Body of pancreas (tissue), 4 donors: ENCODE measurements at regions not wholly inside any gene's neighbourhood (a gene's known extent, or its start where the extent isn't known, plus 50 kb on each side); places are given as distances from the start of the nearest gene placed in this dataset.

Experiments
- POLR2A ChIP-seq, 3 donors: fragments of 450-650 bp; IDR thresholded peaks; one replicate each; pipeline ENCODE4 v1.6.1; 2016; ENCODE audit warnings: antibody characterized with exemption in 3 of 3, mild to moderate bottlenecking in 2 of 3
- TF ChIP-seq, protein P1 (sequence below), 7 experiments: fragments of 450-650 bp in 4 of 7; fragments of 200-600 bp in 3 of 7; sonication (generic) in 3 of 7; IDR thresholded peaks; one replicate each; pipeline ENCODE4 v1.5.1; 2016 to 2019; ENCODE audit warnings: antibody characterized with exemption in 7 of 7

DNA sequence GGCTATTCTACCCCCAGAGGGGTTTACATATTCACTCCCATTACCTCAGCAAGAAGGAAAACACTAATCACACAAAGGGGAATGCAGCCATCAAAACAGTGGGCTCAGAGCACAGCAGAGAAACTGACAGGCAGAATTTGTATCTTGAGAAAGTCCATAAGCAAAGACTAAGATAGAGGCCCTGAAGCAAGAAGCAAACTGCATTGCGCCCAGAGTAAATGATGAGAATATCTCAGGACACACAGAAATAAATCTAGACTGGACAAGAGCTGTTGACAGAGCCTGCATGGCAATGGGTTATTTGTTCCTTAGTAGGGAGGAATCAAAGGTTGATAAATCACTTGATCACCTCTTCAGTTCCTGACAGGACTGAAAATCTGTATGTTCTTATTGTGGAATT is 440.7 kb upstream of the CELF2 start:
- TF ChIP-seq, protein P1, sequence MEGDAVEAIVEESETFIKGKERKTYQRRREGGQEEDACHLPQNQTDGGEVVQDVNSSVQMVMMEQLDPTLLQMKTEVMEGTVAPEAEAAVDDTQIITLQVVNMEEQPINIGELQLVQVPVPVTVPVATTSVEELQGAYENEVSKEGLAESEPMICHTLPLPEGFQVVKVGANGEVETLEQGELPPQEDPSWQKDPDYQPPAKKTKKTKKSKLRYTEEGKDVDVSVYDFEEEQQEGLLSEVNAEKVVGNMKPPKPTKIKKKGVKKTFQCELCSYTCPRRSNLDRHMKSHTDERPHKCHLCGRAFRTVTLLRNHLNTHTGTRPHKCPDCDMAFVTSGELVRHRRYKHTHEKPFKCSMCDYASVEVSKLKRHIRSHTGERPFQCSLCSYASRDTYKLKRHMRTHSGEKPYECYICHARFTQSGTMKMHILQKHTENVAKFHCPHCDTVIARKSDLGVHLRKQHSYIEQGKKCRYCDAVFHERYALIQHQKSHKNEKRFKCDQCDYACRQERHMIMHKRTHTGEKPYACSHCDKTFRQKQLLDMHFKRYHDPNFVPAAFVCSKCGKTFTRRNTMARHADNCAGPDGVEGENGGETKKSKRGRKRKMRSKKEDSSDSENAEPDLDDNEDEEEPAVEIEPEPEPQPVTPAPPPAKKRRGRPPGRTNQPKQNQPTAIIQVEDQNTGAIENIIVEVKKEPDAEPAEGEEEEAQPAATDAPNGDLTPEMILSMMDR (IDR thresholded peaks at IDR 0.05): no peak
- no peak for TF ChIP-seq POLR2A (IDR thresholded peaks at IDR 0.05)
